HG02571 (cell line): ENCODE measurements at regions not wholly inside any gene's neighbourhood (a gene's known extent, or its start where the extent isn't known, plus 50 kb on each side); places are given as distances from the start of the nearest gene placed in this dataset.
A peak's percentile ranks its signal among the peaks of the same experiment; 100 is the strongest.
"Not testable (repeated sequence)": the region's sequence is repeated elsewhere in the genome, so short reads cannot be mapped to it uniquely, and the experiment has no call there.

Experiments
- ATAC-seq: cut with Tn5 transposase; IDR thresholded peaks from one replicate; pipeline ENCODE4 v1.9.1; 2021; ENCODE audit warnings: mild to moderate bottlenecking, moderate library complexity; ENCODE audit not compliant: unreplicated experiment

- no peak for ATAC-seq
Observed at GRCh38 chr4:38278255-38278654, 318.1 kb downstream of the PTTG2 start.

DNA sequence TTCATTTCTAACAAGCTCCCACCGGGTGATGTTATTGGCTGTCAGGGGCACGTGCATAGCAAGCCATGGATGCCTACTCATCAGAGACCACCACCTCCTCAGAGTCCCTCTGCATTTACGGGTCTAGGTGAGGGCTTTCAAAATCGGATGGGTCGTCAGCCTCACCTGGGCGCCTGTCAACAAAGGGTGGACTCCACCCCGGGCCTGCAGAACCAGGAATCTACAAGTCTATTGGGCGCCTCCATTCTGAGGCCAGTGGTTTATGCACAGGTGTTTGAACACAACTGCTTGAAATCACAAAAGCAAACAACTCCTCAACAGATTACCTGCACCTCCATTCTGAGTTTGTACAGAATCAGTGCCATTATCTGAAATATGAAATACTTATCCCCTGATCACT lies 318.9 kb downstream of the PTTG2 start:
- ATAC-seq = no peak

- ATAC-seq = no peak
Observed at GRCh38 chr4:38279650-38280322, 319.6 kb downstream of the PTTG2 start.

- no peak for ATAC-seq
Observed at GRCh38 chr4:38280323-38280706, 320.1 kb downstream of the PTTG2 start.

DNA sequence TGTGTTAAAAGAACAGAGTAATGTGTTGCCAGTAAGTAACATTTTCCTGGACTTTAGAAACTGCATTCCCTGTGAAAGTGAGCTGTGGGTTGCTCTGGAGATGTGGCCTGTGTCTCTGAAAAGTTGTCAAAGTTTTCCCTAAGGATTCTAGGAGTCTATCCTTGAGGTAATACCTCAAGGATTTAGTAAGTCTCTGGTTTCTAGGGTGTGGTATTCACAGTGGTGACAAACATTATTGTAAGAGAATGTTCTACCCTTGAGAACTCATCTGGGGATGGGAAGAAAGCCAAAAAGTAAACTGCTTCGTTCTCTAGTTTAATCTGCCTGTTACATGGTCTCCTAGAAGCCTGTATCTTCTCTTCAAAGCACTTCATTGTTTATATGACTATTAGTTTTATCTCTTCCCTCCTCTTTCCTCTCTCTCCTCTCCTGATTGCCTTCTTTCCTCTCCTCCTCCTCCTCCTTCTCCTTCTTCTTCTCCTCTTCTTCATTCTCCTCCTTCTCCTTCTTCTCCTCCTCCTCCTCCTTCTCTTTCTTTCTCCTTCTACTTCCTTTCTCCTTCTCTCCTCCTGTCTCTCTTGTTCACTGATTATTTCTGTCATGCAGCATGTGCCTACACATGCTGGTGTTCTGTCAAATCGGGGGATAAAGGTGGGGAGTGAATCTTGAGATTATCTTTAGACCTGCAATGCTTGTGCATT lies 321.3 kb downstream of the PTTG2 start:
- ATAC-seq = no peak

DNA sequence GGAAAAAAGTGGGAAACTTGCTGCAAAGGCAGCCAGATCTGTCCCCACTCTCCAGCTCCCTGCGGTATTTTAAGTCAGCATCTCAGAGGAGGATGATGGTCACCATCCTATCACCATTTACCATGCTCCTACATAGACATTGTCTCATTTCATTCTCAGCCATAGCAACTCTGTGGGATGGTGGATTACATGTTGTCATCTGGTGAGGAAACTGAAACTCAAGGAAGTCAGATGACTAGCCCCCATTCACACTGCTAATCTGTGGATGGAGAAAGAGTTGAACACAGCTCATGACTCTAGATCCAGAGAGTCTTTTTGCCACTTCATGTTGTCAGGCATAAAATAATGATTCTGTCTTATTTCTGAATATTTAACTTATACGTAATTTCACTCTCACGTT lies 323.5 kb downstream of the PTTG2 start:
- ATAC-seq = no peak

GRCh38 chr4:38284294-38285030 lies 324.3 kb downstream of the PTTG2 start:
- ATAC-seq = no peak

GRCh38 chr4:38287101-38287851 lies 327.1 kb downstream of the PTTG2 start:
- ATAC-seq = no peak

DNA sequence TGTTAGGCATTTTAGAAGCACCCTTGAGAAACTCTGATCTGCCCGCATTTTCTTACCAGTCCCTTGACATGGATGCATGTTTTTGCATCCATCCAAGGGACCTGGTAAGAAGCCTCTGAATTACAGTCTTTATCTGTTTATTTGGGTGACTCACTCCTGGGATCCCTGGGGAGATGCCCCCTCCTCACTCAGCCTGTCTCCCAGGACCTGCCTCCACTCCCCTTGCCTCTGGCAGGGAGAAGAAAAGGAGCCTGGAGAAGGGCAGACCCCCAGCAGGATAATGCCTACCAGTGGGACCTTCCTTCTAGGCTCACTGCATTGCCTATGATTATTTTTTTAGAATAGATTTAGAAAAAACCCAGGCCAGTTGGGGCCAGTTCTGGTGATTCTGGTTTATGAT lies 329.4 kb downstream of the PTTG2 start:
- ATAC-seq = no peak

DNA sequence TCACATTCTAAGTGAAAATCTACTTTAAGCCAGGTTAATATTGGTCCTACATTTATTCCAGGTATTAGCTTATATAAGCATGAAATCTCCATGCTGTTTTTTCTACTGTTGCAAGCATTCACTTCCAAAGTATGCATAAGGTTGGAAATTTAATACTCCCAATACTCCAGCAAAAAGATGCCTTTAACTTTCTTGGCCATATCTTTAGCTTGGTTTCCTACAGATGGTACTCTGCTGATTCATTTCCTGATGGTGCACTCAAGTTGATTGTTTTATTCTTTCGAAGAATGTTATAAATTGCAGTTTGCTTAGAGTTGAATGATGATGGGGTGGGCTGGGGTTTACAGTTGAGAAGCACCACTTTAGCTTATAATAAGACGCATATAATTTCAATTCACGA lies 330.2 kb downstream of the PTTG2 start:
- ATAC-seq = no peak

GRCh38 chr4:38290914-38291313 lies 330.7 kb downstream of the PTTG2 start:
- no peak for ATAC-seq

DNA sequence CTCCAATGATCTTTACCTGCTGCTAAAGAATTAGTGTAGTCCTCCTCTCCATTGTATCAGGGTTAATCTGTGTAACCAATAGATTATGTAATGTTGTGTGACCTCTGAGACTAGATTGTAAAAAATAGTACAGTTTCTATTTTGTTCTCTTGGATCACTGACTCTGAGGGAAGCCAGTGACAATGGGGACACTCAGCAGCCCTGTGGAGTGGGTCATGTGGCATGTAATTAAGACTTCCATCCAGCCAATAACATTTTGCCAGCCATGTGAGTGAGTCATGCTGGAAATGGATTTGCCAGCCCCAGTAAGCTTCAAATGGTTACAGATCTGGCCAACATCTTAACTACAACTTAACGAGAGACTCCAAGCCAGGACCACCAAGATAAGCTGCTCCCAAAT lies 332.3 kb downstream of the PTTG2 start:
- ATAC-seq = no peak

- no peak for ATAC-seq
Observed at GRCh38 chr4:38294238-38294637, 334.0 kb downstream of the PTTG2 start.

- ATAC-seq = no peak
Observed at GRCh38 chr4:38297061-38297460, 336.9 kb downstream of the PTTG2 start.

GRCh38 chr4:38298868-38299713 lies 338.9 kb downstream of the PTTG2 start:
- ATAC-seq = no peak

DNA sequence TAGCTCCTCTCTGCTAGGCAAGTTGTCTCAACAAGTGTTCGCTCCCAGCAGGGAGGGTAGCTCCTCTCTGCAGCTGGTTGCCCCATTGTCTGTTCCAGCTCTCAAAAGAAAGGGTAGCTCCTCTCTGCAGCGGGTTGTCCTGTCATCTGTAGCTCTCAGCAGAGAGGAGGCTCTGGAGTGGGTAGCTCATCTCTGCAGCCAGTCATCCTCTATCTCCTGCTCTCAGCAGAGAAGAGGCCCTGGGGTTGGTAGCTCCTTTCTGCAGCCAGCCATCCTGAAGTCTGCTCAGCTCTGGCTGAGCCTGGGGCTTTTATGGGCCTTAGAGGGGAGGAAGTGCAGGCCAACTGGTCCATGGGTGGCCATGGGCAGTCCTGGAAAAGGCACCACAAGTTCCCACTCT lies 342.7 kb downstream of the PTTG2 start:
- ATAC-seq = no peak

DNA sequence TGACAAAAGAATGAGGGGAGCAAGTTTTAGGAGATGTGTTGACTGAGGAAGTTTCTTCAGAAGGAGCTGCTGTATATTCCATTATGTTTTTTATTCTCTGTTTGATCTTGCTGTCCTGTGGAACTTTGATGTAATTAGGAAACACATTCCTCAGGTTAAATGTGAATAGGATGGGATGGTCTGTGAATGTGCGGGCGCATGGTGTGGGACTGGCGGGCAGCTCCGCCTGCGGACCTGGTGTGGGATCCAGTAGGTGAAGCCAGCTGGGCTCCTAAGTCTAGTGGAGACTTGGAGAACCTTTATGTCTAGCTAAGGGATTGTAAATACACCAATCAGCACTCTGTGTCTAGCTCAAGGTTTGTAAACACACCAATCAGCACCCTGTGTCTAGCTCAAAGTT lies 344.3 kb downstream of the PTTG2 start:
- not testable (repeated sequence) for ATAC-seq

DNA sequence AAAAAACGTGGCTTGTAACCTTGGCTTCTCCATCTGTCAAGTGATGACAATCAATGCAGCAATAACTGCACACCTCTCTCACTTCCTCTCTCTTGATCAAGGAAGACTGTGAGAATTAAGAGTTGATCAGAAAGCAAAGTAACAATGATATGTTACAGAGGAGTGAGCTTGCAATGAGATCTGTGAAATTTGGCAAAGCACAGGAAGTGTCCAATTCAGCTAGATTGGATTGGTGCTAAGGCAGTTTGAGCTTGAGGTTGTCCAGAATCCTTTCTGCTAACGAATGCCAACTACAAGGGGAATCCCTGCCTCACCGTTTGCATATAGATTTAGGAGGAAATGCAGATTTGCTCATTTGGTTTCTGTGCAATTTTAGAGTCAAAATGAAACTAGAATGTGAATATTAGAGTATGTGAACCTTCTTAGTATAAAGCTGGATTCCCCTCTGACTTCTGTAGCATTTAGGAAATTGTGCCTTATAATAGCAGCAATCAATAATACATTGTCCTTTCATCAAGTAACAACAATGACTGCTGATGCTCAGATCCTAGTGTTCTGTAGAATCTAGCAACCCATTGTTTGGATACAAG lies 346.4 kb downstream of the PTTG2 start:
- peak; percentile 50 for ATAC-seq

GRCh38 chr4:38308728-38309311 lies 348.6 kb downstream of the PTTG2 start:
- ATAC-seq = no peak

DNA sequence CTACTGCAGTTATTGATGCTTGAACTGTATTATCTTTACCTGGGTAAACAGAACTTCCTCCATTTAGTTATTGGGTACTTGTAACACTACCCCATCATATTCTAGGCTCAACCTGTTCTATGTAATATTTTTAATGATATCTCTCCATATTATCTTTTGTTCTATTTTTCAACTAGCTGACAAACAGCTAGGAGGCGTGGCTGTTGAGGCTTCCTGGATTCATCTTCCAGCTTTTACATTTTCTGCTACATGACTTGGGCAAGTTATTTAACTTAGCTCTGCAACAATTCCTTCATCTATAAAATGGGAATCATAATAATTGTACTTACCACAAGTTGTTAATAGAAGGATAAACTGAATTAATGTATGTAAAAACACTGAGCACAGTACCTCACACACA lies 349.3 kb downstream of the PTTG2 start:
- ATAC-seq = no peak
